ENCODE measurements at regions not wholly inside any gene's neighbourhood (a gene's known extent, or its start where the extent isn't known, plus 50 kb on each side); places are given as distances from the start of the nearest gene placed in this dataset.

DNA sequence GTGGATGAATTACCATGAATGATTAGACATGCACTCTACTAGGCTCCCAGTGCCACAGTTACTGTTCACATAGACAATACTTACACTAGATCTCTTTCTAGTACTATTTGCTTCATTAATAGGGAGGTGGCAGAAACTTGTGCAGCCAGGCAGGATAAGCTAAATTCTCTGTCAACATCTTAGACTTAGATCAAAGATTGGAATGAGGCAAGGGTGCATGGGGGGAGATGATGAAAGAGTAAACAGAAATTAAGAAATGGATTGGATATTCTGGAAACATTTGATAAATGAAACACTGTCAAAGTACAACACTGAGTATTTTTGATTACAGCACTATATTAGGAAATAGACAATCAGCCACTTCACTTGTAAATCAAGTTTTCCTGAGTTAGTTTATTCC, 205.4 kb upstream of the TBC1D5 start:
- Histone ChIP-seq H3K4me1 (ENCODE audit: control insufficient read depth in 1 of 2, insufficient read depth in 2 of 2, low read depth in 1 of 2, low read length in 1 of 2) (no peaks in the 10 kb centered on the region; a peak in 1 of 4 replicates), H3K27ac (ENCODE audit: low read depth in 2 of 2, low read length in 1 of 2) (no peak overlapping the region), H4K20me1 (ENCODE audit: insufficient read depth) (no peaks in the 10 kb centered on the region), H3F3A (replicated peaks; ENCODE audit: insufficient read depth) (no peaks in the 10 kb centered on the region), H3K79me2 (ENCODE audit: insufficient read depth) (no peaks in the 10 kb centered on the region), H3K27me3 (ENCODE audit: insufficient read depth) (no peaks in the 10 kb centered on the region), H2AFZ (ENCODE audit: low read depth) (no peak overlapping the region), H3K9me3 (no peaks in the 10 kb centered on the region), H3K4me2 (no peak overlapping the region), H3K4me3 (ENCODE audit: low read depth in 2 of 2, low read length in 1 of 2) (no peak overlapping the region), H3K36me3 (replicated peaks in 1 of 2; ENCODE audit: control insufficient read depth in 1 of 2, insufficient read depth in 2 of 2, low read length in 1 of 2) (no peaks in the 10 kb centered on the region), H3K9ac (no peak overlapping the region), H3K9me2 (no peaks in the 10 kb centered on the region)
- no peak for DNase-seq
- ChIA-PET POLR2A (no interaction called here), CTCF (interaction anchor here (1.0 to 1.4 kb wide), 2 partner anchors 158 to 442 kb away, joined by 3 to 4 read pairs; no protein-coding TSS in a partner anchor)
- TF ChIP-seq YY1 (IDR thresholded peaks at IDR 0.05; ENCODE audit: low read depth): no peak
- no peak for TF ChIP-seq EP300 (IDR thresholded peaks at IDR 0.05; ENCODE audit: borderline replicate concordance in 1 of 2, low read depth in 1 of 2, low read length in 1 of 2)
- TF ChIP-seq FOXJ3 (CRISPR knock-in tag; IDR thresholded peaks at IDR 0.05): no peak
- TF ChIP-seq, protein P1, sequence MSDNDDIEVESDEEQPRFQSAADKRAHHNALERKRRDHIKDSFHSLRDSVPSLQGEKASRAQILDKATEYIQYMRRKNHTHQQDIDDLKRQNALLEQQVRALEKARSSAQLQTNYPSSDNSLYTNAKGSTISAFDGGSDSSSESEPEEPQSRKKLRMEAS (IDR thresholded peaks at IDR 0.05; ENCODE audit: low read depth): no peak
- no peak for TF ChIP-seq FOXM1 (IDR thresholded peaks at IDR 0.05; ENCODE audit: low read depth)
- TF ChIP-seq RCOR1 (IDR thresholded peaks at IDR 0.05; ENCODE audit: low read length): no peak
- TF ChIP-seq GABPA (IDR thresholded peaks at IDR 0.05; ENCODE audit: low read depth): no peak
- no peak for TF ChIP-seq SMC3 (IDR thresholded peaks at IDR 0.05; ENCODE audit: low read depth, low read length)
- TF ChIP-seq MEF2A (IDR thresholded peaks at IDR 0.05; ENCODE audit: borderline replicate concordance, low read depth): no peak
- no peak for TF ChIP-seq EZH2phosphoT487 (IDR thresholded peaks at IDR 0.05; ENCODE audit: borderline replicate concordance, low read depth)
- no peak for TF ChIP-seq TEAD4 (IDR thresholded peaks at IDR 0.05; ENCODE audit: borderline replicate concordance, insufficient read depth)
- TF ChIP-seq NFIC (IDR thresholded peaks at IDR 0.05; ENCODE audit: borderline replicate concordance): no peak
- TF ChIP-seq ELF1 (IDR thresholded peaks at IDR 0.05): no peak
- TF ChIP-seq, protein P2, sequence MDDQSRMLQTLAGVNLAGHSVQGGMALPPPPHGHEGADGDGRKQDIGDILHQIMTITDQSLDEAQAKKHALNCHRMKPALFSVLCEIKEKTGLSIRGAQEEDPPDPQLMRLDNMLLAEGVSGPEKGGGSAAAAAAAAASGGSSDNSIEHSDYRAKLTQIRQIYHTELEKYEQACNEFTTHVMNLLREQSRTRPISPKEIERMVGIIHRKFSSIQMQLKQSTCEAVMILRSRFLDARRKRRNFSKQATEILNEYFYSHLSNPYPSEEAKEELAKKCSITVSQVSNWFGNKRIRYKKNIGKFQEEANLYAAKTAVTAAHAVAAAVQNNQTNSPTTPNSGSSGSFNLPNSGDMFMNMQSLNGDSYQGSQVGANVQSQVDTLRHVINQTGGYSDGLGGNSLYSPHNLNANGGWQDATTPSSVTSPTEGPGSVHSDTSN (IDR thresholded peaks at IDR 0.05): no peak
- no peak for TF ChIP-seq CHD2 (IDR thresholded peaks at IDR 0.05; ENCODE audit: low read length, partially characterized antibody)
- TF ChIP-seq RXRA (IDR thresholded peaks at IDR 0.05; ENCODE audit: borderline replicate concordance, low read depth): no peak
- TF ChIP-seq NRF1 (IDR thresholded peaks at IDR 0.05; ENCODE audit: low read depth, low read length): no peak
- TF ChIP-seq, protein P3, sequence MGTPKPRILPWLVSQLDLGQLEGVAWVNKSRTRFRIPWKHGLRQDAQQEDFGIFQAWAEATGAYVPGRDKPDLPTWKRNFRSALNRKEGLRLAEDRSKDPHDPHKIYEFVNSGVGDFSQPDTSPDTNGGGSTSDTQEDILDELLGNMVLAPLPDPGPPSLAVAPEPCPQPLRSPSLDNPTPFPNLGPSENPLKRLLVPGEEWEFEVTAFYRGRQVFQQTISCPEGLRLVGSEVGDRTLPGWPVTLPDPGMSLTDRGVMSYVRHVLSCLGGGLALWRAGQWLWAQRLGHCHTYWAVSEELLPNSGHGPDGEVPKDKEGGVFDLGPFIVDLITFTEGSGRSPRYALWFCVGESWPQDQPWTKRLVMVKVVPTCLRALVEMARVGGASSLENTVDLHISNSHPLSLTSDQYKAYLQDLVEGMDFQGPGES (IDR thresholded peaks at IDR 0.05; ENCODE audit: low read depth, low read length): no peak

DNA sequence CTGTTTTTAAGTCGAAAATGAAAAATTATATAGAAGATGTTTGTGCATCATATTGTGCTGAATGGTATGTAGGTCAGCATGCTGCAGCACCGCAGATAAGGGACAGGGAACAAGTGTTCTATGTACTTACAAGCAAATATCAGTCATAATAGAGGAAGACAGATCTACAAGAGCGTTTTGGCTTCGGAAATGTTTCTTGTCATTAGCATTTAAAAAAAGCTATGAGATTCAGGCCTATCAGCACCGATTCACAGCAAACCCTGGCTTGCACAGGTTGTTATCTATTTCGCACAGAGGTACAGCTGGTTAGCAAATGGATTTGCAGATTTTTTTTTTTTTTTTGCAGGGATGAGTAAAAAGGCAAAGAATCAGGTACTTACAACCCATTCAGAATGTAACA, 204.2 kb upstream of the TBC1D5 start:
- no peaks in the 10 kb centered on the region for H3K9me2 ChIP-seq
- no peak overlapping the region for H3K9ac ChIP-seq
- no peak overlapping the region for H3K27ac ChIP-seq (ENCODE audit: low read depth in 2 of 2, low read length in 1 of 2)
- no peaks in the 10 kb centered on the region for H3F3A ChIP-seq (replicated peaks; ENCODE audit: insufficient read depth)
- H3K4me1 ChIP-seq (ENCODE audit: control insufficient read depth in 1 of 2, insufficient read depth in 2 of 2, low read depth in 1 of 2, low read length in 1 of 2): no peaks in the 10 kb centered on the region; a peak in 1 of 4 replicates
- WGBS (ENCODE audit: low lambda C conversion rate): 59% methylated on average over 6 of the region's 6 CpGs
- no peaks in the 10 kb centered on the region for H3K27me3 ChIP-seq (ENCODE audit: insufficient read depth)
- no peak for TF ChIP-seq EP300 (IDR thresholded peaks at IDR 0.05; ENCODE audit: borderline replicate concordance in 1 of 2, low read depth in 1 of 2, low read length in 1 of 2)
- TF ChIP-seq, protein P4, sequence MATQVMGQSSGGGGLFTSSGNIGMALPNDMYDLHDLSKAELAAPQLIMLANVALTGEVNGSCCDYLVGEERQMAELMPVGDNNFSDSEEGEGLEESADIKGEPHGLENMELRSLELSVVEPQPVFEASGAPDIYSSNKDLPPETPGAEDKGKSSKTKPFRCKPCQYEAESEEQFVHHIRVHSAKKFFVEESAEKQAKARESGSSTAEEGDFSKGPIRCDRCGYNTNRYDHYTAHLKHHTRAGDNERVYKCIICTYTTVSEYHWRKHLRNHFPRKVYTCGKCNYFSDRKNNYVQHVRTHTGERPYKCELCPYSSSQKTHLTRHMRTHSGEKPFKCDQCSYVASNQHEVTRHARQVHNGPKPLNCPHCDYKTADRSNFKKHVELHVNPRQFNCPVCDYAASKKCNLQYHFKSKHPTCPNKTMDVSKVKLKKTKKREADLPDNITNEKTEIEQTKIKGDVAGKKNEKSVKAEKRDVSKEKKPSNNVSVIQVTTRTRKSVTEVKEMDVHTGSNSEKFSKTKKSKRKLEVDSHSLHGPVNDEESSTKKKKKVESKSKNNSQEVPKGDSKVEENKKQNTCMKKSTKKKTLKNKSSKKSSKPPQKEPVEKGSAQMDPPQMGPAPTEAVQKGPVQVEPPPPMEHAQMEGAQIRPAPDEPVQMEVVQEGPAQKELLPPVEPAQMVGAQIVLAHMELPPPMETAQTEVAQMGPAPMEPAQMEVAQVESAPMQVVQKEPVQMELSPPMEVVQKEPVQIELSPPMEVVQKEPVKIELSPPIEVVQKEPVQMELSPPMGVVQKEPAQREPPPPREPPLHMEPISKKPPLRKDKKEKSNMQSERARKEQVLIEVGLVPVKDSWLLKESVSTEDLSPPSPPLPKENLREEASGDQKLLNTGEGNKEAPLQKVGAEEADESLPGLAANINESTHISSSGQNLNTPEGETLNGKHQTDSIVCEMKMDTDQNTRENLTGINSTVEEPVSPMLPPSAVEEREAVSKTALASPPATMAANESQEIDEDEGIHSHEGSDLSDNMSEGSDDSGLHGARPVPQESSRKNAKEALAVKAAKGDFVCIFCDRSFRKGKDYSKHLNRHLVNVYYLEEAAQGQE (IDR thresholded peaks at IDR 0.05; ENCODE audit: low read depth, low read length): no peak
- TF ChIP-seq, protein P5, sequence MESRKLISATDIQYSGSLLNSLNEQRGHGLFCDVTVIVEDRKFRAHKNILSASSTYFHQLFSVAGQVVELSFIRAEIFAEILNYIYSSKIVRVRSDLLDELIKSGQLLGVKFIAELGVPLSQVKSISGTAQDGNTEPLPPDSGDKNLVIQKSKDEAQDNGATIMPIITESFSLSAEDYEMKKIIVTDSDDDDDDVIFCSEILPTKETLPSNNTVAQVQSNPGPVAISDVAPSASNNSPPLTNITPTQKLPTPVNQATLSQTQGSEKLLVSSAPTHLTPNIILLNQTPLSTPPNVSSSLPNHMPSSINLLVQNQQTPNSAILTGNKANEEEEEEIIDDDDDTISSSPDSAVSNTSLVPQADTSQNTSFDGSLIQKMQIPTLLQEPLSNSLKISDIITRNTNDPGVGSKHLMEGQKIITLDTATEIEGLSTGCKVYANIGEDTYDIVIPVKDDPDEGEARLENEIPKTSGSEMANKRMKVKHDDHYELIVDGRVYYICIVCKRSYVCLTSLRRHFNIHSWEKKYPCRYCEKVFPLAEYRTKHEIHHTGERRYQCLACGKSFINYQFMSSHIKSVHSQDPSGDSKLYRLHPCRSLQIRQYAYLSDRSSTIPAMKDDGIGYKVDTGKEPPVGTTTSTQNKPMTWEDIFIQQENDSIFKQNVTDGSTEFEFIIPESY (IDR thresholded peaks at IDR 0.05; ENCODE audit: borderline replicate concordance, low read depth): no peak
- TF ChIP-seq FOXM1 (IDR thresholded peaks at IDR 0.05; ENCODE audit: low read depth): no peak
- no peak for TF ChIP-seq GABPA (IDR thresholded peaks at IDR 0.05; ENCODE audit: low read depth)
- TF ChIP-seq MEF2A (IDR thresholded peaks at IDR 0.05; ENCODE audit: borderline replicate concordance, low read depth): no peak
- no peak overlapping the region for H3K4me3 ChIP-seq (ENCODE audit: low read depth in 2 of 2, low read length in 1 of 2)
- no peaks in the 10 kb centered on the region for H4K20me1 ChIP-seq (ENCODE audit: insufficient read depth)
- ChIA-PET CTCF (interaction anchor here (0.6 kb wide), 1 partner anchor 185 kb away, joined by 3 read pairs; no protein-coding TSS in a partner anchor), POLR2A (no interaction called here)
- H3K36me3 ChIP-seq (replicated peaks in 1 of 2; ENCODE audit: control insufficient read depth in 1 of 2, insufficient read depth in 2 of 2, low read length in 1 of 2): no peaks in the 10 kb centered on the region
- no peak overlapping the region for H3K4me2 ChIP-seq
- no peak overlapping the region for H2AFZ ChIP-seq (ENCODE audit: low read depth)
- no peaks in the 10 kb centered on the region for H3K9me3 ChIP-seq
- no peak for DNase-seq
- H3K79me2 ChIP-seq (ENCODE audit: insufficient read depth): no peaks in the 10 kb centered on the region

All from SK-N-SH (cell line).